Activated CD4-positive, alpha-beta T cell treated with anti-CD3 and anti-CD28 coated beads, Interleukin-2, Interleukin-6, amounts not matched to agents 100 ng/mL and 50 ng/mL, durations not matched to agents 16 hours and 8 hours (primary cell): ENCODE measurements at regions not wholly inside any gene's neighbourhood (a gene's known extent, or its start where the extent isn't known, plus 50 kb on each side); places are given as distances from the start of the nearest gene placed in this dataset.

Source experiments
- DNase-seq: peaks from one replicate; pipeline ENCODE4 v3.0.0-alpha.2; 2020

GRCh38 chr6:43840490-43841218 is 70.6 kb downstream of the VEGFA start:
- no peak for DNase-seq

DNA sequence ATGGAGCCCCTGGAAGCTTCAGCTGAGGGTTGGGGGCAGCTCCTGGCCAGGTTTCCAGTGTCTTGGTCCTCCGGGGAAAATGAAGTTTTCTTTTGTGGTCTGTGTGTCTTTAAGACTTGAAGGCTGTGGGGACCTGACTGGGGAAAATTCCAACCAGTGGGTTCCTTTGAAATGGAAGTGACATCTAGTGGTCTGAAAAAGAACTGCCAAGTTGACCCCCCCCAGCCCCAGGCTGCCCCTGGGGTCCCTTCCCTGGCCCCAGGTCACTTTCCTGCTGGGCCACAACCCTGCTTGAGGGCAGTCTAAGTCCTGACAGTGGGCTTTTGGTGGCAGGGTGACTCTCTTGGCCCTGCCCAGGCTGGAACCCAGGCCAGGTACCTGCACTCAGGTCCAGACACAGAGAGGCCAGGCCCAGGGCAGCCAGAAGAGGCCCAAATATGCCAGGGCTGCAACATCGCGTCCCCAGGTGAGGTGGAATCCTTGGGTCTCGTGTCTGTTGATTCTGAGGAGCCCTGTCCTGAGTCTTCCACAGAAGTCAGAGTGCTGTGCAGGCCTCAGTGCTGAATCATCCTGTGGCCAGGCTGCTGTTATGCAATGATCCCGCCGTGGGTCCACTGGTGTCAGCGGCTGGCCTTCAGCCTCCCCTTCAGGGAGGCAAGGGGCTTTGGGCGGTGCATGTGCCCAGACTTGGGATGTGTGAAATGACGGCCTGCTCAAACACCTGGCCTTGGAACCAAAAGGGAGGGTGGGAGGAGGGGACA is 68.4 kb downstream of the VEGFA start:
- DNase-seq: peak; percentile 10

- DNase-seq: no peak
Measured at GRCh38 chr6:43837507-43837906, 67.5 kb downstream of the VEGFA start.

DNA sequence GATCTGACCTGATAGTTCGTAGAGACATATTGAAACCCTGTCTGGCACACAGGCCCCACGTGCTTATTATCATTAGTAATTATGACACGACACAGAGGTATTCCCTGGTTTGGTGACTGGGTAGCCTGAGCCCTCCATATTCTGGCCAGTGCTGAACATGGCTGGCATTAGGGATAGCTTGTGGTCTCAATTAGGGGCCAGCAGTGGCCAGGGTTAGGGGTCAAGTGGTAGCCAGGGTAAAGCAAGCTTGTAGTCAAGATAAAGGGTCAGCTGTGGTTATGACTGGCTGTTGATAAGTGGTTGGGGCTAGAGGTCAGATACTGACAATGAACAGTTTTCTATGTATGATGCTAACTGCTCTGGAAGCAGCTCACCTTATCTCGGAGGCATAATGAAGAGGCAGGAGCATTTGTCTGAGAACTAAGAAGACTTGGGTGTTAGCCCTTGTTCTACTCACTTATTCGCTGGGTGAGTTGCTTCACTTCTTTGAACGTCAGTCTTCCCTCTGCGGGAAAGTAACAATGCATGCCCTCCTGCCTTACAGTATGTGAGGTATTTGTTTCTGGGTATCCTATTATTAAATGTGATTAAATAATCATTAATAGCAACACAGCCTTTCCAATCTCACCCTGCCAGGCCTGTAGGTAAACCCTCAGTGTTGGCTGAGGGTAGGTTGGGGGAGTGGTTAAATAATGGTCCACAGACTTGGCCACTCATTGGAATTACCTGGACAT is 66.7 kb downstream of the VEGFA start:
- DNase-seq: no peak
